Nucleus accumbens (tissue), 56 donors: ENCODE measurements at regions not wholly inside any gene's neighbourhood (a gene's known extent, or its start where the extent isn't known, plus 50 kb on each side); places are given as distances from the start of the nearest gene placed in this dataset.

Source experiments
- DNase-seq, 56 donors: peaks; one replicate each; lab custom pipeline; 2025; lab: John Stamatoyannopoulos, UW

- no peak for DNase-seq
Measured at GRCh38 chr17:77001487-77001886, 133.3 kb downstream of the MGAT5B start.

- DNase-seq, result no peak
Measured at GRCh38 chr17:77002103-77003045, 134.2 kb downstream of the MGAT5B start.

GRCh38 chr17:77003699-77004098 lies 135.5 kb downstream of the MGAT5B start:
- DNase-seq, result no peak

- no peak for DNase-seq
Measured at GRCh38 chr17:77006971-77007649, 133.7 kb upstream of the SEC14L1 start.

- no peak for DNase-seq
Measured at GRCh38 chr17:77009877-77010276, 130.9 kb upstream of the SEC14L1 start.

GRCh38 chr17:77010667-77011066 lies 130.1 kb upstream of the SEC14L1 start:
- DNase-seq, result no peak

- peak in 6 of 56 donors; percentile 4 to 63 (median 18) for DNase-seq
Measured at GRCh38 chr17:77011173-77012011, 129.4 kb upstream of the SEC14L1 start.

GRCh38 chr17:77018504-77018903 lies 122.3 kb upstream of the SEC14L1 start:
- DNase-seq, result no peak

GRCh38 chr17:77019893-77020379 lies 120.8 kb upstream of the SEC14L1 start:
- DNase-seq, result no peak

GRCh38 chr17:77020973-77021372 lies 119.8 kb upstream of the SEC14L1 start:
- no peak for DNase-seq

GRCh38 chr17:77022766-77023165 lies 118.0 kb upstream of the SEC14L1 start:
- DNase-seq, result no peak

GRCh38 chr17:77025781-77026180 lies 115.0 kb upstream of the SEC14L1 start:
- no peak for DNase-seq

GRCh38 chr17:77027271-77027889 lies 113.4 kb upstream of the SEC14L1 start:
- no peak for DNase-seq

GRCh38 chr17:77028900-77029299 lies 111.9 kb upstream of the SEC14L1 start:
- DNase-seq, result no peak

GRCh38 chr17:77032929-77033328 lies 107.8 kb upstream of the SEC14L1 start:
- no peak for DNase-seq

GRCh38 chr17:77033892-77034404 lies 106.8 kb upstream of the SEC14L1 start:
- no peak for DNase-seq

- DNase-seq, result no peak
Measured at GRCh38 chr17:77034677-77035424, 105.9 kb upstream of the SEC14L1 start.

GRCh38 chr17:77035526-77035925 lies 105.2 kb upstream of the SEC14L1 start:
- DNase-seq, result no peak

GRCh38 chr17:77036136-77036840 lies 104.5 kb upstream of the SEC14L1 start:
- no peak for DNase-seq
